EL (cell line): ENCODE measurements at regions not wholly inside any gene's neighbourhood (a gene's known extent, or its start where the extent isn't known, plus 50 kb on each side); places are given as distances from the start of the nearest gene placed in this dataset.

Experiments
- DNase-seq: peaks from one replicate; pipeline ENCODE4 v3.0.0-alpha.2; 2016

DNA sequence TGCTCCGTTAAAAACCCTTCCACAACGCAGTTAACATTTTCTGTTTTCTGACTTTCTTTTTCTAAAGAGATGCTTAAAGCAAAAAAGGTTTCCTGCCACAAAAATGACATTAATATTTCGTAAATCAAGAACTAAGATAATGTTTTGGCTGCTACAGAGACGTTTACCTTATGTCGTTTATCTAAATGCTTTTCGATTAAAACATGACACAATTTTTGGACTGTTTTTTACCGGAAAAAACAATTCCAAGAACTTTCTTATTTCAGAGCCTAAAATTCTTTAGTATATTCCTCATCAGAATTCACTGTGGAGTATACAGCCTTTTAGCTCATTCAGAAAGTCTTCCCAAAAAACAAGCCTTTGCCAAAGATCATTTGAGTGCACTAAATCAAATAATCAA, 278.0 kb upstream of the TCF4 start:
- no peak for DNase-seq

DNA sequence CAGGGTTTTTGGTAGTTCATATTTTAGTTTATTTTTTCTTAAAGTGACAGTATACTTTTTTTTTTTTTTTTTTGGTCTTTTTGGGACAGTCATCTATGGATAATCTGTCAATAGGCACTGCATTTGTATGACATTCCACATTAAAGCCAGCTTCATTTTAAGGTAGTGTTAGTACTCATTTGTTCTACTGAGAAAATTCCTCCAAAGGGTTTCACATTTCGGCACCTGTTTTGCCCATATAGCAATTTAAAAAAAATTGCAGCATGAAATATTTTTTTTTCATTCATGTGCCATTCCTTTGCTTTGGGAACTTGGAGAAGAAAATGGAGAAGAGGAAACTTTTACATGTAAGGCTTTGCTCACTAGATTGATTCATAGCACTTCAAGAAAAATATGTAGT, 276.3 kb upstream of the TCF4 start:
- no peak for DNase-seq

DNA sequence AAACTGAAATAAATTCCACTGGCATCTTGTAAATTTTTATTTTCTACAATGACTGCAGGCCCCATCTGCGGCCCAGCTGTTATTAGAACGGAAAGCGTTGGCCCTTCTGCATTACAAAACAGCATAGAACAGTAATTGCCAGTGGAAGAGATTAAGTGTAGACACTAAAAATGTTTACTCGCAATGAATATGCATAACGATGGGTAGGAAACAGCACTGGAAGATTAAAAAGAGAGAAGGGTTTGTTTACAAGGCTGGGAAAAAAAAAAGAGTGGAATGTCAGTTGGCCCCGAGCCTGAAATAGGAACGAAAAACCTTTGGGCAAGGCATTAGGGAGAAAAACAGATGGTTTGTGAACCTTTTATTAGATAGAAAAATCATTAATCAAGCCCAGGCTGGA, 275.9 kb upstream of the TCF4 start:
- DNase-seq = peak; percentile 66

DNA sequence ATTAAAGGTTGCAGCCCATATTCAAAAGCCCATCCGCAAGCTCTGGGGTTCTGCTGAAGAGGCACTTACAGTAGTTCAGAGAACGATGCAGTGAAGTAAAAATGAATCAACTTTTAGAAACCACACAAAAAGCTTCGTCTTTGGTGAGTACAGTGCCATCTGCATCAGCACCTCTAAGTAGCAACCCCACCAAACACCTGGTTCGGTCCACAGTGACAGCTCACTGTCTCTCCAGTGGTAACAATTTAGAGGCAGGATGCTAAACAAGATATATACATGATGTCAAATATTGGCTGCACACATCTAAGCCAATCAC, 275.4 kb upstream of the TCF4 start:
- no peak for DNase-seq

DNA sequence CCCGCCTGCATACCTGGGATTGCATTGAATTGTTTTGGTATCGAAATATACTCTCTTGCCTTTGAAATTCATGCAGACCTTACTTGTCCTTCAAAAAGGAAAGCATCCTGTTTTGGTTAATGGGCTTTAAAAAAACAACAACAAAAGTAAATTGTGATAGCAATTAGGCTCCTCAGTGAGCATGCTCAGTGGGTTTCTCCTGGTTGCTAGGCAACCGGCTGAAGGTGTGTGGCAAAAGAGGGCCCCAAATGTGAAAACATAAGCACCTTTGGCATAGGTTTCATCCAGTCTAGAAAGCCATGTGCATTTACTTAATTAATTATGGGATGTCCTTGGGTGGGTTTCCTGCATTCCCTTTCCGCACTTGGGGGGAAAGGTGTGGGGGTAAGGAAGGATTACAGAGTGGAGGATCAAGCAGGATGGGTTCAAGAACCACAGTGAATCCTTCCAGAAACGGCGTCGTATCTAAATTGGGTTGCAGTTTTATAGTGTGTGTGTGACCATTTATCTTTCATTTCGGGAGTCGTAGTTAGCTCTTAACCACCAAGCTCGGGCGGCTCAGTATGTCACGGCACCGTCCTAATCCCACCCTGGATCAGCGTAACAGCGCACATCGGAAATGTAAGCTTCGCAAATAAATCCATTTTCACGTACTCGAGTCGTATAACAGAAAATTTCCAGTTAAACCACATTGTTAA, 274.9 kb upstream of the TCF4 start:
- DNase-seq = peak; percentile 28

DNA sequence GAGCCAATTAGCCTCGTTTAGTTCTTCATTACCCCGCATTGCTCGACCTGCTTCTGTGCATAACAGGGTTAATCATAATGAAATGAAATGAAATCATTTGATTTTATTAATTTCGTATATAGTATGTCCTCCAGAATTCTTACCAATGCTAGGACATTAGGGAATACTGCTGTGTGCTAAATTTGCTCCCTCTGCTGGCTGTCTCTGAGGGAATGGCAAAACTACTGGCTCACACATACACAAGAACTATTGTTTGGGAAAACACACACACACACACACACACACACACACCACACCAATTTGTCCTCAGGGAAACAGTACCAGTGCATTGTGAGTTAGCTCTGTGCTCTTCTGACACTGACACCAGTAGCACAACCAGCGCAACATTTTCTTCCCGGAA, 273.3 kb upstream of the TCF4 start:
- DNase-seq = peak; percentile 50

DNA sequence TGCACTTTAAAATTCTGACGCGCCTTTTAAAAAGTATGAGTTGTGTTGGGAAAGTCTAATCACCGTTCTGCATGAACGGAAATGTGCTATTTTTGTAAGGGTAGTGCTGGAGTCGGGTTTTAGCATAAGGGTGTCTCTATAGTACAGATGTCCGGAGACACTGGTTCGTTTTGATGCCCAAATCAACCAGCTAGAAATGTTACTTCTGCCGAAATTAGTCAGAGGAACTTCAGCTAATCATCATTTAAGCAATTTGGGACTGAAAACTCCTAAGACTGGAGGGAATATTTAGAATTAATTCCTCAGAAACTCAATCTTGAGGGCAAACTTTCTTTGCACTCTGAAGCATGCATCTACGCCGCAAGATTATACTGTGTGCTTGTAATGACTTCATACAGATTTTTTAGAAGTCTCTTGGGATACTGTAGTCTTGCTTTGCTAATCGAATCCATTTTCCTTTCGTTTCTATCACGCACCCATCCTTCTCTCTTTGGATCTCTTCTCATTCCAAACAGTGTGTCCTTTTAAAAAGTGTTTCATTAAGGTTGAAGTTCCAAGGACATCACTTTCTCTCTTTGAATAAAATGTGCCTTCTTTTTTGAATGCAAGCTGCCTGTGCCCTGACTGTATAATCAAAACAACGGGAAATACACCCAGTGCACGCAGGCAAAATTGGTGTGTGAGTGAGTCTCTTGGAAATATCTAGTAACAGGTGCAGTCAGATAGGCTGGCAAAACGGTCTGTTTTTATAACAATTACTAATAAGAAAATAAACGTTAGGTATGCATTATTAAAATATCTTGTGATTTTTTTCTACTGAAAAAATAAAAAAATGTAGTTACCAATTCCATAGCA, 270.9 kb upstream of the TCF4 start:
- peak; percentile 23 for DNase-seq

DNA sequence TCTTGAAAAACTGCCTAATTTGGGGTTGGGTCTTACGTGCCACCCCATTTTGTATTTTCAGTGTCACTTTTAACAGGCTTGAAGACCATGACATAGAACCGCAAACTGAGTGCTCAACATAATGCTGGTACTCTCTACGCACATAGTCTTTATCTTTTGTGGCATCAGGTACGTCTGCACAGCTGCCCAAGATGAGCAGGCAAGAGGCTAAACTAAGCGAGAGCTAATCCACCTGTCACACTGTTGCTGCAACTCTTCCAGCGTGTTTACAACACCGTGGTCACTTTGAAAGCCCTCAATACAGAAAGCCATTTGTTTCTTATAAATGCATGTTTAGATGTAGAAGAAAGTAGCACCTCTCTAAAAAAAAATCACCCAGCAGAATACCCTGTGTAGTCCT, 270.0 kb upstream of the TCF4 start:
- DNase-seq = no peak

DNA sequence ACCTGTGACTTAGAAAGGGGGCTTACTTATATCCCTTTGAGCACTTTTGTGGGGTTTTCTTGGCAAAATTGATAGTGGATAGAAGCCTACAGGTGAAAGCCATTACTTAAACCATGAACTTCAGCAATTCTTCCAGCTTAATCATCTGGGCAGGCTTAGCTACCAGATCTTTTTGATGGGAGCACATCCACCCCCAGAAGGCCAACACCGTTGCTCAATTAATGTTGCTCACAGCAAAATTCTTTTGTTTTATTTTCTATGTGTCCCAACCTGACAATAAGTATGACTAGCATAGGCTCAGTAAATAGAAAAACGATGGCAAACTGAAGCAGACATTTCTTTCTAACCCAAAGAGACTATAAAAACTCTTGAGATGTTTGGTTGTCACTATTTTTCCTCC, 269.4 kb upstream of the TCF4 start:
- DNase-seq = no peak

DNA sequence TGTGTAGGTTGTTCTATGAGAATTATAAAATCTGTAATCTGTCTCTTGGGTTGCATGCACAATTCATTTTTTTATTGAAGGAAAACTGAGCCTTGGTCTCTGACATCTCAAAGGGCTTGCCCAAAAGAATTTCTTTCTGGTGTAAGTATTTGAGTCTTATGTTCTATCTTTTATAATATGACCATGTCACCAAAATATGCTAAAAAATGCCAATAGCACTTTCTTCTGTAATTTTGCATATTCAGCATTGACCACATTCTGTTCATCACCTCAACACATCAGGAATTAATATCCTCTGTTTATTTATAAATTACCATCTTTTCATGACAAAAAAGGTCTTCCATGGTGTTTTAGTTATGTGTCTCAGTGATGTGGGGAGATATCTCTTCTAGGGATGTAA, 268.7 kb upstream of the TCF4 start:
- DNase-seq = no peak

DNA sequence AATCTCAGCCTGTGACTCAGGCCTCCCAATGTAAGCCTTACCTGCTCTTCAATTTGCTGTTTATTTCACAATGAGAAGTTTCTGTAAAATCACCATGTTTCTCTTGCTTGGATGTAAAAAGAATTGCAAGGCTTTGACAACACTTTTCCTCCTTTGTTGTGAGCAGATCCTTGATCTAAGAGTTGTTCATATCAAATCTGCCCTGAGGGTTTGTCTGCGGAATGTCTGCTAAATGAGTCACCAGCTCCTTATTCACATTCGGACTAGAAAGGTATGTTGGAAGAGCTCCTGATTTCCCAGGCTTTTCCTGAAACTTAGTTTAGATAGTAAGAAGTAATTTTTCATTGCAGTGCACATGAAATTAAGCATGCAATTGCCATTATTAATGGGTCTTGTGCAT, 268.2 kb upstream of the TCF4 start:
- DNase-seq = peak; percentile 97

DNA sequence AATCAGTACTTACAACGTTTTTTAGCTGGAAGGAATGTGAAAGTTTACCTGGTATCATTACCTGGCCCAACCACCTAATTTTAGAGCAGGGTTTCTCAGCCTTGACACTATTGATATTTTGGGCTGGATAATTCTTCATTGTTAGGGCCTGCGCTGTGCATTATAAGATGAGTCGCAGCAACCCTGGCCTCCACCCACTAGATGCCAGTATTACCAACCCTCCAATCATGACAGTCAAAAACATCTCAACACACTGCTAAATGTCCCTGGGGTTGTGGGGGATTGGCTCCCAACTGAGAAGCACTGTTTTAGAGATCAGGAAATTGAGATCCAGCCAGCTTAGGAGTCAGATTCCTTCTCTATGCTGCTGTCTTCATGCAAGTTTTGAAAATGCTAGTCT, 265.3 kb upstream of the TCF4 start:
- no peak for DNase-seq

DNA sequence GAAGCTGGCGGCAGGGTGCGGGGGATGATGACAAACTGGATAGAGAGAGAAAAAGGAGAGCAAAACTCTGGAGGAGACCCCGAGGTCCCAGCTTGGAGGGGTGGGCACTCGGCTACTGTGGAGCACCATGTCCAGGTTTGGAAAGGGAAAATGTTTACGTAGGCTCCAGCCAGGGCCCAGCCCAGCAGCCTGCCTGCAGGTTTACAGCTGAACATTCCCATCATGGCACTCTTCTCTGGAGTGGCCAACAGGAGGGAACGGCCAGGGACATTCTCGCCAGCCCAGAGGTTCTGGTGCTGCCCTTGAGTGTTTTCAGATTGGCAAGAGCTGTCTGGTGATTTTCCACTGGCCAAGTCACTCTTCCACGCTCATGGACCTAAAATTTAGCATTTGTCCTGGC, 262.9 kb upstream of the TCF4 start:
- DNase-seq = no peak

DNA sequence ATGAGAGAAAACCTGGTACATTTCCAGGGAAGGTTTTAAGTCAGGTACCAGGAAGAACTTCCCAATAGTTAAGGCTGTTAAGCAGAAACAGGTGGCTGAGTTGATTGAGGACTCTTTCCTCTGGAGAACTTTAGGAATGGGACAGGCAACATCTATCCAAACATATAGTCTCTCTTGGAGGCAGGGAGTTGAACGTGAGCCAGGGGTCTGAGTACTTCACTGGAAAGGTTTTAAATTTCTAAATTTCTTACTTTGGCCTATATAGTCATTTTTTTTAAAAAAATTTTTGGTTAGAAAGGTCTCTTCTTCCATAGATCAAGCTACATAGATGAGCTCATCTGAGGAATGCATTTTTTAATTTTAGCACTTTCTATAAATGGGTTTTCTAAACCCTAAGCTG, 261.4 kb upstream of the TCF4 start:
- DNase-seq = no peak

DNA sequence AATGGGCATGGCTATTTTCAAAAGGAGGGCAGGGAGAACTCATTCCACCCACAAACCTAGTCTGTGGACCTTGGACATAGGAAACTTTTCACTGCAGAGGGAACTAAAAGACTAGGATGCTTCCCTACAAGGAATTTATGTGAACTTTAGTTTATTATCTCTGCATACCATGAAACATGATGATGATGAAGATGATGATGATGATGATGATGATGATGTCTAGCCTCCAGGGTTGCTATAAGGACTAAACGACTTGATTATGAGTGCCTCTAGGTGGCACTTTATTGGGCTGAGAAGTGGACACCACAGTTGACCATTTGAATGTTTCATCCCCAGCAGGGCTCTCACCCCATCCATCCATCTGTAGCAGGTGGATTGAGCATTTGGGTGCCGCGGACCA, 260.0 kb upstream of the TCF4 start:
- no peak for DNase-seq

DNA sequence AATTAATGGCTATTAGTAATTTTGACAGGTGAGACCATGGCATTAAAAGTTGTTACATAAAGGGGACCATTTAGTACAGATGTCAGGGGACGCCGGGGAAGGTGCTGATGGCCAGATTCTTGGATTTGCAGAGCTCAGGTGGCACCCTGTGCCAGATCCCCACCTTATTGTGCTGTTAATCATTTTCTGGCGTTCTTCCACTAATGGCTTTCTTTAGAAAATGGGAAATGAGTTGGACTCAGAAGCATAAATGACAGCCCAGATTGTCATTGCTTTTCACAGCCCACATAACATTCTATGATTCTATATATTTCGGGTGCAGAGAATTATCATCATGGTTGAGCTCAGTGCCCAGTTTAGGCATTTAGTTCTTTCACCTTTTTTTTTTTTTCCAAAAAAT, 257.2 kb upstream of the TCF4 start:
- no peak for DNase-seq

DNA sequence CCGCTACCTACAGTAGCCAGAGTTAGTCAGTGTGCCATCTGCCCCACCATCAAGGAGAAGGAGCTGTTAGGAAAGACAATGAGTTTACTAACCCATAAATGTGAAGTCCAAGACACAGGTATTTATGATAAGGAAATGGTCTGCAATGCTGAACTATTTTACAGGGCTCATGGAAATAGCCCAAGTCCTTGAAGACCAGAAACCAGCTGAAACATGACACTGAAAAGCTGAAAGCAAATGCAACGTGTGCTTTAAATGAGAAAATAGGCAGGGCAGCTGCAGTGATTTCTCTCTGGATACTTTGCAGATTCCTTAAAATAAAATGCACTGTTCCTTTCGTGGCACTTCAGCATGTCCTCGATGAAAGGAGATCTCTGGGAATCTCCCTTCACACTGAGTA, 256.4 kb upstream of the TCF4 start:
- DNase-seq = no peak

DNA sequence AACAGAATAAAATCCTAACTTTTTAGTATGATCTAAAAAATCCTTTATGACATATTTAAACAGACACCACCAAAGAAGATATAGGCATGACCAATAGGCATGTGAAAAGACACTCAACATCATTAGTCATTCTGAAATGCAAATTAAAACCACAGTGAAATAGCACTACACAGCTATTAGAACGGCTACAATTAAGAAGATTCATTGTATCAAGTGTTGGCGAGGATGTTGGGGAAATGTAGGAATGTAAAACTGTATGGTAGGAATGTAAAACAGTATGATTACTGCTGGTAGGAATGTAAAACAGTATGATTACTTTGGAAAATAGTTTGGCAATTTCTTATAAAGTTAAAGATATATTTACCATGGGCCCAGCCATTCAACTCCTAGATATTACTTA, 253.3 kb upstream of the TCF4 start:
- peak; percentile 38 for DNase-seq

DNA sequence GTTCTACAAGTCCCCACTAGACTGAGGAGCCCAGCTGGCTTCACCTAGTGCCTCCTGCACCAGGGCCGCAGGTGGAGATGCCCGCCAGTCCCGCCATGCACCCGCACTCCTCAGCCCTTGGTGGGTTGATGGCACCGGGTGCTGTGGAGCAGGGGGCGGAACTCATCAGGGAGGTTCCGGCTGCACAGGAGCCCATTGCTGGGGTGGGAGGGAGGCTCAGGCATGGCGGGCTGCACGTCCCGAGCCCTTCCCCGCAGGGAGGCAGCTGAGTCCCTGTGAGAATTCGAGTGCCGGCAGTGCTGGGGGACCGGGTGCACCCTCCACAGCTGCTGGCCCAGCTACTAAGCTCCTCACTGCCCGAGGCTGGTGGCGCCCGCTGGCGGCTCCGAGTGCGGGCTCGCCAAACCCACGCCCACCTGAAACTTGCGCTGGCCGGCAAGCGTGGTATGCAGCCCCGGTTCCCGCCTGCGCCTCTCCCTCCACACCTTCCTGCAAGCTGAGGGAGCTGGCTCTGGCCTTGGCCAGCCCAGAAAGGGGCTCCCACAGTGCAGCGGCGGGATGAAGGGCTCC, 252.7 kb upstream of the TCF4 start:
- no peak for DNase-seq

DNA sequence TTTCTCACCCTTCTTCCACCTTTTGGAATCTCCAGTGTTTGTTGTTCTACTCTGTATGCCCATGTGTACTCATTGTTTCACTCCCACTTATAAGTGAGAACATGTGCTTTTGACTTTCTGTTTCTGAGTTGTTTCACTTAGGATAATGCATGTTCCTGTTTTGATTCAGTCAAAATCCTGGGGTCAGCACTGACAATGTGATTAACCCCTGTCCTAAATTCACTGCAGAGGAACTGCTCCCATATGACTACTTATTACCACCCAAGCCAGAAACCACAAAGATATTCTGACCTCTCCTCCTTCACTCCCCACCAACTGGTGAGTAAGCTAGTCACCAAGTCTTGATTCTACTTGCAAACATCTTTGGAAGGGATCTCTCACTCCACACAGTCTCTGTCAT, 251.4 kb upstream of the TCF4 start:
- DNase-seq = peak; percentile 83

DNA sequence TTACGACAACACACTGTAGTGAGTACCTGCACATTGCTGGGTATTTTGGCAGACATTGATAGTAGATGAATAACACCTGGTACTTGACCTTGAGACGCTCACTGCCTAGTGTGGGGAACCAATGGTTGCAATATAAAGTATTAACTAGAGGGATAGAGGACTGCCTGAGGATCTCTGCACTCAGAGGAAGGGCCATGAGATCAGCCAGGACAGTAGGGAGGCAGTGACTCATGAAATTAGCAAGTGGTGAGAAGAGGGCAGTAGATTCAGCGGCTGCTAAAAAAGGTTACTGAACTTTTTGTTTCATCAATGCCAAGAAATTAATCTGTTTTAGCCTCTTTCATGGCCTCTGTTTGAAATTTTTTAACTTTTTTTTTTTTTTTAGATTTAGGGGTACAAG, 250.8 kb upstream of the TCF4 start:
- DNase-seq = peak; percentile 72

DNA sequence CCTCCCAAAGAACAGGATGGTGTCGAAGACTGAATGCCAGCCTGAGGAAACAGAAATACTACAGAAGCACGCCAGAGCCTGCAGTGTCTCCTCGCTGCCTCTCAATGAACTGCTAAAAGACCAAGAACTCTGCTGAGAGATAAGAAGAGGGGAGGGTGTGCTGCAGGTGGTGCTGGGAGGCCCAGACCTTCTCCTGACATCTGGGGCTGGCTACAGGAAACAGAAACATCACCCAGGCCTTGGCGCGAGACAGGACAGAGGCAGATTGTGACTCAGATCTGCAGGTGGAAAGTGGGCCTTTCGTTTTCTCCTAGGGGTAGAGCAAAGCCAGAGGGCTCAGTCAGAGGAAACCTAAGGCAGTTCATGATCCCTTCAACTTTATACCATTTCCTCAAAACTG, 250.3 kb upstream of the TCF4 start:
- DNase-seq = no peak

DNA sequence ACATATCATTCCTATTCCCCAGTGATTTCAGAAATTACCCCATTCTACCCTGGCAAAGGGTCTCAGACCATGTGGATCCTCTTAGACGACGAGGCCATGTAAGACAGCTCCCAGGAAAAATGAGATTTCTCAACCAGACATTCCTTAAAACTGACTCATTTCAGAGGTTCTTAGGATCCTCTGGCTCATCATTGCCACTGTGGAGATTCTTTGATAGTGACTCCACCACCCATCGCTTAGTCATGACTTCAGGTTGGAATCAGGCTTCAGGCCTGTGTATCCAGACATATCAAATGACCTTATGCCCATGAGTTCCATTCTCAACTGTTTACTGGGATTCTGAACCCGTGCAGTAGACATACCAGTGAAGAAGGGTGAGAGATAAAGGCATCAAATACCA, 245.6 kb upstream of the TCF4 start:
- DNase-seq = peak; percentile 100

DNA sequence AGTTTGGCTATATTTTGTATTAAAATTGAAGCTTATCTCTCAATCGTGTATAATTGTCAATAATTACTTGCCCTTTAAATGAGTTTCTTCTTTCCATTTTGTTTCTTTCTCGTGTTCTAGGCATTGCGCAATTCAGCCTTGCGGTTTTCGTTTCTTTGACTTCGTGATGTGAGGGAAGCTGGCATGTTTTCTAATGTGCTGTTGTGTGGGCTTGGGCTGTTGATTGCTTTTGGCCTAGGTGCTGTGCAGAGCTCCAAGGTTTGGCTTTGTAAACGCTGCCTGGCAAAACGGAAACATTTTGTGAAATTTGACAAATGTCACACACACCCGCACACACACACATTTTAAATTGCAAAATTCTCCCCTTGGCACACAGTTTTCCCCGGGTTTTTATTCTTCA, 242.6 kb upstream of the TCF4 start:
- peak; percentile 58 for DNase-seq

DNA sequence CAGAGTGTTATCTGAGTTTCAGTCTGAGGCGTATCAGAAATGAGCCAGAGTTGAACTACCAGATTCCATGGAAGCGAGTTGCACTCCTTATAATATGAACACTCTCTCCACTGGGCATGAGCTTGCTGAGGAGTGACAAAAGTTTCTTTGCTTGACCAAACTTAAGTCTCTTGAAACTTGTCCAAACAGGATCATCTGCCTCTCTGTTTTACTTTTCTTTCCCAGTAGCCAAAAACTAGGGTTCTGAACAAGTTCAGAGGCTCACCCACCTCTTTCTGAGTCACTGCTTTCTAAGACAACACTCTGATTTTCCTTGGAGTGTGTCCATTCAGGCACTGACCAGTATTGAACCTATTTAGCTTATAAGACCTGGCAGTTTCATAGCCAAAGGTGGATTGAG, 233.2 kb upstream of the TCF4 start:
- peak; percentile 57 for DNase-seq
